Mesenchymal stem cell (in vitro differentiated cells and primary cell): ENCODE measurements at regions not wholly inside any gene's neighbourhood (a gene's known extent, or its start where the extent isn't known, plus 50 kb on each side); places are given as distances from the start of the nearest gene placed in this dataset.

Experiments used
- DNase-seq: peaks from one replicate; pipeline ENCODE4 v3.0.0-alpha.2; 2013
- H2AFZ ChIP-seq: one replicate; pipeline ENCODE4 v1.6.1; 2013; ENCODE audit warnings: low read depth, mild to moderate bottlenecking, control low read depth, inconsistent platforms, low read length, moderate library complexity
- H2AK5ac ChIP-seq: 2 replicates; pipeline ENCODE4 v1.6.1; 2013; ENCODE audit warnings: low read length, moderate library complexity, mild to moderate bottlenecking, inconsistent platforms; ENCODE audit not compliant: severe bottlenecking
- H2BK120ac ChIP-seq: one replicate; pipeline ENCODE4 v1.6.1; 2013; ENCODE audit warnings: low read depth, mild to moderate bottlenecking, inconsistent platforms, low read length, moderate library complexity
- H2BK12ac ChIP-seq, 2 experiments: one replicate each; pipeline ENCODE4 v1.6.1; 2013; ENCODE audit warnings: inconsistent platforms in 2 of 2, low read length in 2 of 2, mild to moderate bottlenecking in 2 of 2, moderate library complexity in 2 of 2, control low read depth in 1 of 2
- H2BK15ac ChIP-seq: one replicate; pipeline ENCODE4 v1.6.1; 2013; ENCODE audit warnings: mild to moderate bottlenecking, low read depth, inconsistent platforms; ENCODE audit not compliant: poor library complexity, severe bottlenecking
- H2BK5ac ChIP-seq: 2 replicates; pipeline ENCODE4 v1.6.1; 2013; ENCODE audit warnings: low read depth, mild to moderate bottlenecking, low read length, control low read depth, inconsistent platforms; ENCODE audit not compliant: poor library complexity, severe bottlenecking
- H3K14ac ChIP-seq, 2 experiments: one replicate each; pipeline ENCODE4 v1.6.1; 2013; ENCODE audit warnings: inconsistent platforms in 2 of 2, low read length in 2 of 2, control low read depth in 1 of 2, mild to moderate bottlenecking in 1 of 2, moderate library complexity in 1 of 2
- H3K18ac ChIP-seq, 2 experiments: one replicate each; pipeline ENCODE4 v1.6.1; 2013; ENCODE audit warnings: inconsistent platforms in 2 of 2, low read length in 2 of 2, control low read depth in 1 of 2, low read depth in 1 of 2, mild to moderate bottlenecking in 1 of 2
- H3K23ac ChIP-seq, 2 experiments: one replicate each; pipeline ENCODE4 v1.6.1; 2013; ENCODE audit warnings: inconsistent platforms in 2 of 2, low read length in 2 of 2, mild to moderate bottlenecking in 2 of 2, moderate library complexity in 2 of 2, control low read depth in 1 of 2
- H3K27ac ChIP-seq: 2 replicates; pipeline ENCODE4 v1.5.1; 2013; ENCODE audit warnings: mild to moderate bottlenecking, moderate library complexity, low read length, control low read depth, inconsistent platforms; ENCODE audit not compliant: poor library complexity, severe bottlenecking
- H3K27me3 ChIP-seq, 2 experiments: 2 replicates each; pipeline versions ENCODE4 v1.6.1 to v1.7.0; 2013; ENCODE audit warnings: low read length in 2 of 2, mild to moderate bottlenecking in 2 of 2, moderate library complexity in 2 of 2, control low read depth in 1 of 2, inconsistent platforms in 1 of 2; ENCODE audit not compliant: control insufficient read depth in 1 of 2, insufficient read depth in 1 of 2
- H3K36me3 ChIP-seq, 2 experiments: 2 replicates each; pipeline versions ENCODE4 v1.6.1 to v1.7.0; 2013; ENCODE audit warnings: low read length in 2 of 2, control low read depth in 1 of 2, inconsistent platforms in 1 of 2, low read depth in 1 of 2, mild to moderate bottlenecking in 1 of 2; ENCODE audit not compliant: insufficient read depth in 2 of 2, control insufficient read depth in 1 of 2
- H3K4ac ChIP-seq, 2 experiments: one replicate each; pipeline ENCODE4 v1.6.1; 2013; ENCODE audit warnings: inconsistent platforms in 2 of 2, low read length in 2 of 2, mild to moderate bottlenecking in 2 of 2, moderate library complexity in 2 of 2, control low read depth in 1 of 2, low read depth in 1 of 2
- H3K4me1 ChIP-seq: 2 replicates; pipeline ENCODE4 v1.6.1; 2013; ENCODE audit warnings: low read depth, low read length, control low read depth; ENCODE audit not compliant: control insufficient read depth, insufficient read depth
- H3K4me2 ChIP-seq: 2 replicates; pipeline ENCODE4 v1.6.1; 2013; ENCODE audit warnings: low read length, mild to moderate bottlenecking, inconsistent platforms; ENCODE audit not compliant: poor library complexity, severe bottlenecking
- H3K4me3 ChIP-seq, 2 experiments: 2 replicates each; pipeline versions ENCODE4 v1.5.1 to v1.7.0; 2013; ENCODE audit warnings: low read length in 2 of 2, mild to moderate bottlenecking in 2 of 2, control low read depth in 1 of 2, low read depth in 1 of 2; ENCODE audit not compliant: insufficient read depth in 1 of 2
- H3K79me1 ChIP-seq: replicated peaks from 2 replicates; pipeline ENCODE4 v1.6.1; 2013; ENCODE audit warnings: mild to moderate bottlenecking, control low read depth, low read length, inconsistent platforms; ENCODE audit not compliant: poor library complexity, severe bottlenecking
- H3K9ac ChIP-seq: 2 replicates; pipeline ENCODE4 v1.7.0; 2013; ENCODE audit warnings: mild to moderate bottlenecking, low read length, moderate library complexity
- H3K9me3 ChIP-seq: 2 replicates; pipeline ENCODE4 v1.7.0; 2013; ENCODE audit warnings: mild to moderate bottlenecking, low read length; ENCODE audit not compliant: control insufficient read depth
- H4K8ac ChIP-seq: one replicate; pipeline ENCODE4 v1.6.1; 2013; ENCODE audit warnings: inconsistent platforms, mild to moderate bottlenecking, low read length, moderate library complexity
- H4K91ac ChIP-seq: one replicate; pipeline ENCODE4 v1.6.1; 2013; ENCODE audit warnings: mild to moderate bottlenecking, low read length, inconsistent platforms
- WGBS: methylation state at CpG from one replicate; pipeline ENCODE4 v1.1.7; 2013; ENCODE audit warnings: mixed read lengths; 5-methylcytosine and 5-hydroxymethylcytosine counted together

- Histone ChIP-seq H3K79me1 (no peaks in the 10 kb centered on the region), H3K14ac (no peak overlapping the region), H2BK5ac (no peak overlapping the region), H2AK5ac (no peak overlapping the region), H3K4me2 (no peak overlapping the region), H3K9ac (no peak overlapping the region), H2BK15ac (no peak overlapping the region), H2AFZ (no peak overlapping the region), H4K91ac (no peak overlapping the region), H3K4ac (no peak overlapping the region), H3K27me3 (no peaks in the 10 kb centered on the region), H4K8ac (no peak overlapping the region), H3K4me1 (no peaks in the 10 kb centered on the region), H3K18ac (no peak overlapping the region), H3K4me3 (no peak overlapping the region), H3K27ac (no peak overlapping the region), H2BK120ac (no peak overlapping the region), H2BK12ac (no peak overlapping the region), H3K9me3 (no peaks in the 10 kb centered on the region), H3K23ac (no peak overlapping the region), H3K36me3 (no peaks in the 10 kb centered on the region)
- WGBS: 33% methylated on average over 1 of the region's 2 CpGs
- no peak for DNase-seq
Measured at GRCh38 chr3:74434406-74434805, 180.1 kb downstream of the CNTN3 start.

- Histone ChIP-seq H2AFZ (no peak overlapping the region), H3K79me1 (no peaks in the 10 kb centered on the region), H4K8ac (no peak overlapping the region), H2BK120ac (no peak overlapping the region), H2BK12ac (no peak overlapping the region), H2BK15ac (no peak overlapping the region), H3K4ac (no peak overlapping the region), H3K14ac (no peak overlapping the region), H3K4me3 (no peak overlapping the region), H3K9me3 (no peaks in the 10 kb centered on the region), H4K91ac (no peak overlapping the region), H3K27me3 (no peaks in the 10 kb centered on the region), H3K36me3 (no peaks in the 10 kb centered on the region), H3K4me2 (no peak overlapping the region), H3K4me1 (no peaks in the 10 kb centered on the region), H3K27ac (no peak overlapping the region), H2AK5ac (no peak overlapping the region), H3K18ac (no peak overlapping the region), H3K23ac (no peak overlapping the region), H3K9ac (peak overlapping the region; percentile 51), H2BK5ac (no peak overlapping the region)
- 67% methylated on average over 2 of the region's 2 CpGs for WGBS
- no peak for DNase-seq
Measured at GRCh38 chr3:74426571-74426970, 187.9 kb downstream of the CNTN3 start.

- Histone ChIP-seq H3K4ac (no peak overlapping the region), H3K9me3 (no peaks in the 10 kb centered on the region), H3K79me1 (no peaks in the 10 kb centered on the region), H3K18ac (no peak overlapping the region), H3K9ac (no peak overlapping the region), H2BK12ac (no peak overlapping the region), H3K4me2 (no peak overlapping the region), H3K4me3 (no peak overlapping the region), H2AFZ (no peak overlapping the region), H3K4me1 (no peaks in the 10 kb centered on the region), H2AK5ac (no peak overlapping the region), H3K27ac (no peak overlapping the region), H3K27me3 (no peaks in the 10 kb centered on the region), H4K91ac (no peak overlapping the region), H3K14ac (no peak overlapping the region), H4K8ac (no peak overlapping the region), H3K36me3 (no peaks in the 10 kb centered on the region), H2BK15ac (no peak overlapping the region), H2BK5ac (no peak overlapping the region), H2BK120ac (no peak overlapping the region), H3K23ac (no peak overlapping the region)
- DNase-seq: no peak
- WGBS: 67% methylated on average over 2 of the region's 2 CpGs
Measured at GRCh38 chr3:74423867-74424266, 190.6 kb downstream of the CNTN3 start.

- 68% methylated on average over 2 of the region's 2 CpGs for WGBS
- Histone ChIP-seq H3K36me3 (no peaks in the 10 kb centered on the region), H2BK15ac (no peak overlapping the region)
Measured at GRCh38 chr3:74420538-74421124, 193.8 kb downstream of the CNTN3 start.

More at GRCh38 chr3:74420538-74421124, 193.8 kb downstream of the CNTN3 start:
- Histone ChIP-seq H3K18ac (no peak overlapping the region), H2BK5ac (no peak overlapping the region), H2BK120ac (no peak overlapping the region), H3K9me3 (no peaks in the 10 kb centered on the region), H3K27ac (no peak overlapping the region), H3K79me1 (no peaks in the 10 kb centered on the region), H3K4me1 (no peaks in the 10 kb centered on the region), H2AK5ac (no peak overlapping the region), H3K4me2 (no peak overlapping the region), H4K8ac (no peak overlapping the region), H3K14ac (no peak overlapping the region), H3K9ac (no peak overlapping the region), H2AFZ (no peak overlapping the region), H3K4me3 (no peak overlapping the region), H3K27me3 (no peaks in the 10 kb centered on the region), H3K4ac (no peak overlapping the region), H4K91ac (no peak overlapping the region), H2BK12ac (no peak overlapping the region), H3K23ac (no peak overlapping the region)
- DNase-seq: no peak
